ENCODE measurements at regions not wholly inside any gene's neighbourhood (a gene's known extent, or its start where the extent isn't known, plus 50 kb on each side); places are given as distances from the start of the nearest gene placed in this dataset.

GRCh38 chr17:49915670-49916069 lies 53.3 kb upstream of the DLX4 start:
- ATAC-seq (ENCODE audit: low FRiP score in 2 of 2) (no peak), DNase-seq (no peak)
- TF ChIP-seq EP300 (IDR thresholded peaks at IDR 0.05): no peak
- TF ChIP-seq POLR2AphosphoS5 (IDR thresholded peaks at IDR 0.05): no peak
- TF ChIP-seq POLR2A (IDR thresholded peaks at IDR 0.05): no peak
- 42 to 43% methylated on average over 6 to 10 of the region's 10 CpGs for whole genome bisulfite sequencing, 2 donors
- no peaks in the 10 kb centered on the region for H3K9me3 ChIP-seq
- H3K4me3 ChIP-seq: no peak overlapping the region
- peaks cover 0 to under 1% (median 0%) of the 10 kb centered on the region in 4 donors for H3K4me1 ChIP-seq
- no peak overlapping the region for H3K27ac ChIP-seq
- no peaks in the 10 kb centered on the region for H3K36me3 ChIP-seq
- H3K27me3 ChIP-seq: peaks cover 0 to 7% (median 2%) of the 10 kb centered on the region in 4 donors

- DNase-seq: peak in 1 of 2 donors; percentile 31
- no peaks in the 10 kb centered on the region for H3K9me3 ChIP-seq
- 58 to 67% methylated on average over 13 of the region's 13 CpGs for WGBS, 2 donors
- H3K27me3 ChIP-seq: no peaks in the 10 kb centered on the region
- TF ChIP-seq EP300 (IDR thresholded peaks at IDR 0.05) (no peak), CTCF (IDR thresholded peaks at IDR 0.05) (no peak), POLR2AphosphoS5 (IDR thresholded peaks at IDR 0.05) (no peak), POLR2A (IDR thresholded peaks at IDR 0.05) (no peak)
- no peak overlapping the region for H3K4me3 ChIP-seq
- no peaks in the 10 kb centered on the region for H3K36me3 ChIP-seq
- H3K27ac ChIP-seq: no peak overlapping the region
- no peaks in the 10 kb centered on the region for H3K4me1 ChIP-seq
- no peak for ATAC-seq (ENCODE audit: low FRiP score in 2 of 2)
Measured at GRCh38 chr17:49916854-49917515, 52.0 kb upstream of the DLX4 start.

DNA sequence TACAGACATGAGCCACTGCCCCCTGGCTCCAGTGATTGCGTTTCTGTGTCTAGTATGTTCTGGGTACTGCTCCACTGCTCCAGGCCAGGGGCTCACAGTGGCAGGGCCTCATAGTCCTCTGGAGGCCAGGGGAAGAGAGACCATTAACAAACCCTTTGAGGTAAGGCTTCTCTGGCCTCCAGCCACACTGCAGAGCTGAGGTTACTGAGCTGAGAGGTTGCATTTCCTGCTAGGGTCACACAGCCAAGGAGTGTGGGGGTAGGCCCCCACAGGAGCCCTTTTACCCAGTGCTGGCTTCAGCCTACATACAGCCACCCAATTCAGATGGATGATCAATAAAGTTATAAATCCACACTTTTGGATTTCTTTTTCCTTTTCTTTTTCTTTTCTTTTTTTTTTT lies 50.4 kb upstream of the DLX4 start:
- TF ChIP-seq CTCF (IDR thresholded peaks at IDR 0.05): no peak
- no peak for TF ChIP-seq EP300 (IDR thresholded peaks at IDR 0.05)
- no peak for TF ChIP-seq POLR2A (IDR thresholded peaks at IDR 0.05)
- no peak for TF ChIP-seq POLR2AphosphoS5 (IDR thresholded peaks at IDR 0.05)
- H3K4me3 ChIP-seq: no peak overlapping the region
- ATAC-seq (ENCODE audit: low FRiP score in 2 of 2) (no peak), DNase-seq (no peak)
- no peaks in the 10 kb centered on the region for H3K4me1 ChIP-seq
- no peaks in the 10 kb centered on the region for H3K27me3 ChIP-seq
- WGBS, 2 donors: 83% methylated on average over 1 of the region's 1 CpG; no CpG with 5 or more reads in 1 of the 2 donors
- no peaks in the 10 kb centered on the region for H3K36me3 ChIP-seq
- H3K9me3 ChIP-seq: no peaks in the 10 kb centered on the region
- H3K27ac ChIP-seq: no peak overlapping the region

Data from upper lobe of left lung (tissue), 6 donors.